H1 (cell line): ENCODE measurements at regions not wholly inside any gene's neighbourhood (a gene's known extent, or its start where the extent isn't known, plus 50 kb on each side); places are given as distances from the start of the nearest gene placed in this dataset.

Source experiments
- CTCF ChIA-PET: fragments of 300-600 bp; sonication (Branson Sonifier 250); formaldehyde crosslinking; loops from one replicate; lab custom pipeline; 2021; ENCODE audit not compliant: partially characterized antibody; lab: Charles Lee
- POLR2A ChIA-PET: fragments of 300-600 bp; sonication (Branson Sonifier 250); formaldehyde crosslinking; loops from one replicate; lab custom pipeline; 2021; ENCODE audit warnings: inconsistent platforms; ENCODE audit not compliant: partially characterized antibody; lab: Charles Lee
- DNase-seq, 2 experiments: peaks; one replicate each; pipeline versions ENCODE4 v3.0.0 to v3.0.0-alpha.2; 2010 to 2022; ENCODE audit warnings: low spot score in 2 of 2, low read depth in 1 of 2, mixed read lengths in 1 of 2
- FAIRE-seq: peaks from 2 replicates; lab custom pipeline; 2011; peaks lifted over from hg19 to GRCh38; lab: Jason Lieb, UNC
- H2AFZ ChIP-seq: 2 replicates; pipeline ENCODE4 v1.8.1; 2012; ENCODE audit warnings: low read length, inconsistent platforms
- H2AK5ac ChIP-seq: 2 replicates; pipeline ENCODE4 v1.6.1; 2013; ENCODE audit warnings: low read depth, low read length
- H2BK120ac ChIP-seq: replicated peaks from 2 replicates; pipeline ENCODE3; 2013; ENCODE audit warnings: low read depth, low read length, inconsistent platforms
- H2BK12ac ChIP-seq: 2 replicates; pipeline ENCODE4 v1.6.1; 2013; ENCODE audit warnings: low read depth, low read length
- H2BK15ac ChIP-seq: 2 replicates; pipeline ENCODE4 v1.6.1; 2013; ENCODE audit warnings: low read length
- H2BK20ac ChIP-seq: 2 replicates; pipeline ENCODE4 v1.6.1; 2013; ENCODE audit warnings: low read length
- H2BK5ac ChIP-seq: 2 replicates; pipeline ENCODE4 v1.6.1; 2013; ENCODE audit warnings: low read depth, low read length
- H3K14ac ChIP-seq: 2 replicates; pipeline ENCODE4 v1.6.1; 2013; ENCODE audit warnings: inconsistent platforms; ENCODE audit not compliant: insufficient read length
- H3K18ac ChIP-seq: 2 replicates; pipeline ENCODE4 v1.6.1; 2013; ENCODE audit warnings: low read length; ENCODE audit errors: extremely low read depth
- H3K23ac ChIP-seq: 2 replicates; pipeline ENCODE4 v1.6.1; 2013; ENCODE audit warnings: inconsistent platforms; ENCODE audit not compliant: insufficient read length
- H3K23me2 ChIP-seq: 2 replicates; pipeline ENCODE4 v1.6.1; 2013; ENCODE audit warnings: low read depth, low read length
- H3K27ac ChIP-seq: 2 replicates; pipeline ENCODE4 v1.6.1; 2011; ENCODE audit warnings: low read depth, low read length, inconsistent platforms
- H3K27me3 ChIP-seq, 4 experiments: replicated peaks in 1 of 4; 1 replicate in 1 of 4; 2 replicates in 3 of 4; pipeline versions ENCODE4 v1.6.1 to v1.8.1; 2011 to 2013; ENCODE audit warnings: low read length in 3 of 4, mild to moderate bottlenecking in 3 of 4, inconsistent platforms in 2 of 4, mixed read lengths in 2 of 4, moderate library complexity in 1 of 4; ENCODE audit not compliant: control insufficient read depth in 3 of 4, insufficient read depth in 3 of 4; ENCODE audit errors: extremely low read depth in 1 of 4
- H3K36me3 ChIP-seq, 4 experiments: 2 replicates each; pipeline versions ENCODE4 v1.6.1 to v1.8.1; 2011 to 2013; ENCODE audit warnings: mild to moderate bottlenecking in 4 of 4, low read length in 3 of 4, moderate library complexity in 2 of 4, control low read depth in 1 of 4, inconsistent platforms in 1 of 4; ENCODE audit not compliant: insufficient read depth in 4 of 4, control insufficient read depth in 2 of 4
- H3K4ac ChIP-seq: replicated peaks from 2 replicates; pipeline ENCODE3; 2013; ENCODE audit warnings: low read length, low read depth, mixed read lengths, inconsistent platforms; ENCODE audit not compliant: insufficient read length
- H3K4me1 ChIP-seq, 4 experiments: replicated peaks in 1 of 4; 1 replicate in 1 of 4; 2 replicates in 3 of 4; pipeline versions ENCODE4 v1.6.1 to v1.8.1; 2011 to 2013; ENCODE audit warnings: low read length in 3 of 4, inconsistent platforms in 2 of 4, mixed read lengths in 1 of 4; ENCODE audit not compliant: insufficient read depth in 4 of 4, control insufficient read depth in 3 of 4
- H3K4me2 ChIP-seq, 2 experiments: 2 replicates each; pipeline versions ENCODE4 v1.6.1 to v1.8.1; 2011 to 2013; ENCODE audit warnings: low read depth in 2 of 2, low read length in 2 of 2, control low read depth in 1 of 2, inconsistent platforms in 1 of 2, mild to moderate bottlenecking in 1 of 2; ENCODE audit not compliant: insufficient read depth in 1 of 2
- H3K4me3 ChIP-seq, 4 experiments: fragments of 200-600, 300-600 bp in 1 of 4; sonication (generic), shearing (Covaris generic), sonication (Bioruptor Twin) in 1 of 4; 2 replicates each; pipeline versions ENCODE4 v1.5.1 to v1.8.1; 2011 to 2016; ENCODE audit warnings: low read length in 4 of 4, low read depth in 3 of 4, control low read depth in 2 of 4, inconsistent platforms in 2 of 4, mild to moderate bottlenecking in 2 of 4, mixed read lengths in 1 of 4, moderate library complexity in 1 of 4; ENCODE audit not compliant: insufficient read depth in 2 of 4; ENCODE audit errors: extremely low read depth in 1 of 4
- H3K56ac ChIP-seq: replicated peaks from 2 replicates; pipeline ENCODE3; 2013; ENCODE audit warnings: low read depth, mild to moderate bottlenecking, mixed read lengths, low read length, inconsistent platforms; ENCODE audit not compliant: insufficient read length
- H3K79me1 ChIP-seq: 2 replicates; pipeline ENCODE4 v1.6.1; 2013; ENCODE audit warnings: low read depth, low read length, control low read depth
- H3K79me2 ChIP-seq, 2 experiments: 2 replicates each; pipeline versions ENCODE4 v1.6.1 to v1.8.1; 2012 to 2013; ENCODE audit warnings: low read length in 2 of 2, mild to moderate bottlenecking in 2 of 2, inconsistent platforms in 1 of 2; ENCODE audit not compliant: insufficient read depth in 2 of 2, control insufficient read depth in 1 of 2
- H3K9ac ChIP-seq, 4 experiments: replicated peaks in 1 of 4; 1 replicate in 1 of 4; 2 replicates in 3 of 4; pipeline versions ENCODE4 v1.6.1 to v1.8.1; 2011 to 2013; ENCODE audit warnings: low read depth in 3 of 4, low read length in 3 of 4, control low read depth in 2 of 4, mild to moderate bottlenecking in 2 of 4, moderate library complexity in 2 of 4, inconsistent platforms in 1 of 4; ENCODE audit errors: extremely low read depth in 1 of 4
- H3K9me3 ChIP-seq, 2 experiments: 2 replicates each; pipeline versions ENCODE4 v1.6.1 to v1.8.1; 2012 to 2013; ENCODE audit warnings: mild to moderate bottlenecking in 2 of 2, moderate library complexity in 2 of 2, control low read depth in 1 of 2, inconsistent platforms in 1 of 2, low read depth in 1 of 2, low read length in 1 of 2, mixed read lengths in 1 of 2; ENCODE audit not compliant: insufficient read depth in 2 of 2
- H4K20me1 ChIP-seq, 2 experiments: replicated peaks in 1 of 2; 2 replicates each; pipeline versions ENCODE3 to v1.8.1; 2011 to 2013; ENCODE audit warnings: inconsistent platforms in 2 of 2, low read length in 2 of 2, mild to moderate bottlenecking in 1 of 2; ENCODE audit not compliant: insufficient read depth in 2 of 2, control insufficient read depth in 1 of 2
- H4K5ac ChIP-seq: 2 replicates; pipeline ENCODE4 v1.6.1; 2013; ENCODE audit warnings: low read length, low read depth, mixed read lengths, inconsistent platforms; ENCODE audit not compliant: insufficient read length
- H4K8ac ChIP-seq: 2 replicates; pipeline ENCODE4 v1.8.0; 2013; ENCODE audit warnings: mild to moderate bottlenecking, moderate library complexity, low read length, inconsistent platforms; ENCODE audit not compliant: insufficient read depth; ENCODE audit errors: extremely low read depth
- H4K91ac ChIP-seq: replicated peaks from 2 replicates; pipeline ENCODE3; 2013; ENCODE audit warnings: low read length, mixed read lengths, inconsistent platforms; ENCODE audit not compliant: insufficient read length
- CHD1 ChIP-seq: IDR thresholded peaks from 2 replicates; pipeline ENCODE4 v1.6.1; 2012; ENCODE audit warnings: low read depth, low read length, improper control_type of control experiment
- CREB1 ChIP-seq: IDR thresholded peaks from 2 replicates; pipeline ENCODE4 v1.6.1; 2012; ENCODE audit warnings: inconsistent platforms
- E2F6 ChIP-seq: IDR thresholded peaks from 2 replicates; pipeline ENCODE4 v1.6.1; 2012; ENCODE audit warnings: inconsistent platforms
- EP300 ChIP-seq, 2 experiments: IDR thresholded peaks; 1 replicate in 1 of 2; 2 replicates in 1 of 2; pipeline ENCODE4 v1.6.1; 2011 to 2012; ENCODE audit warnings: low read depth in 2 of 2, low read length in 2 of 2, mild to moderate bottlenecking in 2 of 2, borderline replicate concordance in 1 of 2, inconsistent platforms in 1 of 2, moderate library complexity in 1 of 2
- HDAC2 ChIP-seq, 2 experiments: fragments of 300-600 bp in 1 of 2; sonication (generic) in 1 of 2; IDR thresholded peaks; 2 replicates each; pipeline ENCODE4 v1.6.1; 2011 to 2012; ENCODE audit warnings: low read depth in 2 of 2, low read length in 2 of 2, mild to moderate bottlenecking in 2 of 2, moderate library complexity in 2 of 2, borderline replicate concordance in 1 of 2, inconsistent platforms in 1 of 2
- NRF1 ChIP-seq: IDR thresholded peaks from 2 replicates; pipeline ENCODE4 v1.6.1; 2011; ENCODE audit warnings: mild to moderate bottlenecking, low read depth, low read length, improper control_type of control experiment
- POLR2A ChIP-seq, 2 experiments: IDR thresholded peaks; 1 replicate in 1 of 2; 2 replicates in 1 of 2; pipeline ENCODE4 v1.6.1; 2011; ENCODE audit warnings: low read depth in 2 of 2, low read length in 2 of 2, mild to moderate bottlenecking in 2 of 2; ENCODE audit errors: control extremely low read depth in 1 of 2
- RAD21 ChIP-seq, 2 experiments: IDR thresholded peaks in 1 of 2; conservative IDR thresholded peaks in 1 of 2; 2 replicates each; pipeline ENCODE4 v1.6.1; 2011; ENCODE audit warnings: low read depth in 2 of 2, low read length in 2 of 2, improper control_type of control experiment in 1 of 2, inconsistent platforms in 1 of 2, mild to moderate bottlenecking in 1 of 2, moderate library complexity in 1 of 2
- SIX5 ChIP-seq: IDR thresholded peaks from 2 replicates; pipeline ENCODE4 v1.6.1; 2011; ENCODE audit warnings: mild to moderate bottlenecking, low read depth, low read length
- TAF1 ChIP-seq: IDR thresholded peaks from 2 replicates; pipeline ENCODE4 v1.6.1; 2011; ENCODE audit warnings: mild to moderate bottlenecking, low read depth, low read length
- WGBS, 2 experiments: shearing (Covaris generic) in 1 of 2; methylation state at CpG; one replicate each; pipeline versions ENCODE4 v1.1.6 to v1.1.7; 2013 to 2015; ENCODE audit warnings: low lambda C conversion rate in 2 of 2, mixed read lengths in 2 of 2, inconsistent platforms in 1 of 2, low coverage in 1 of 2, missing lambda C conversion rate in 1 of 2; ENCODE audit not compliant: insufficient replicate concordance in 2 of 2, insufficient coverage in 1 of 2, insufficient read length in 1 of 2; ENCODE audit errors: extremely low coverage in 1 of 2, missing lambda C conversion rate in 1 of 2; 5-methylcytosine and 5-hydroxymethylcytosine counted together

GRCh38 chr4:72629540-72629939, 60.5 kb upstream of the ADAMTS3 start:
- H3K56ac ChIP-seq: no peak overlapping the region
- no peak for FAIRE-seq
- H4K91ac ChIP-seq: no peak overlapping the region
- no peaks in the 10 kb centered on the region for H3K27me3 ChIP-seq
- no peak overlapping the region for H3K18ac ChIP-seq
- no peak overlapping the region for H2BK120ac ChIP-seq
- H3K23me2 ChIP-seq: no peaks in the 10 kb centered on the region
- H3K9ac ChIP-seq: no peak overlapping the region
- no peak overlapping the region for H4K5ac ChIP-seq
- H3K4ac ChIP-seq: no peak overlapping the region
- H3K9me3 ChIP-seq: peaks cover 7 to 11% of the 10 kb centered on the region in 2 experiments; a peak in 3 of 4 replicates
- no peak overlapping the region for H2BK12ac ChIP-seq
- no peak overlapping the region for H3K23ac ChIP-seq
- no peak overlapping the region for H2AFZ ChIP-seq
- H4K20me1 ChIP-seq: no peaks in the 10 kb centered on the region
- no peak overlapping the region for H3K14ac ChIP-seq
- CTCF ChIA-PET: no interaction called here
- WGBS, 2 experiments: 90% methylated on average over 1 of the region's 1 CpG; no CpG with 5 or more reads in 1 of the 2 experiments
- POLR2A ChIA-PET: no interaction called here
- no peak overlapping the region for H3K4me2 ChIP-seq
- H2BK5ac ChIP-seq: no peak overlapping the region
- no peak overlapping the region for H2BK15ac ChIP-seq
- H4K8ac ChIP-seq: no peak overlapping the region
- H3K27ac ChIP-seq: no peak overlapping the region
- no peak overlapping the region for H3K4me3 ChIP-seq
- no peak overlapping the region for H2BK20ac ChIP-seq
- no peaks in the 10 kb centered on the region for H3K4me1 ChIP-seq
- no peak for DNase-seq
- no peaks in the 10 kb centered on the region for H3K36me3 ChIP-seq
- H2AK5ac ChIP-seq: no peak overlapping the region
- H3K79me1 ChIP-seq: no peaks in the 10 kb centered on the region
- H3K79me2 ChIP-seq: no peaks in the 10 kb centered on the region
- TF ChIP-seq NRF1: no peak
- no peak for TF ChIP-seq CREB1
- TF ChIP-seq HDAC2 (IDR thresholded peaks at IDR 0.05; ENCODE audit: borderline replicate concordance in 1 of 2, low read depth in 2 of 2, low read length in 2 of 2): no peak
- TF ChIP-seq RAD21 (IDR thresholded peaks at IDR 0.05 in 1 of 2, conservative IDR thresholded peaks at IDR 0.05 in 1 of 2; ENCODE audit: low read depth in 2 of 2, low read length in 2 of 2): no peak
- TF ChIP-seq POLR2A (IDR thresholded peaks at IDR 0.05; ENCODE audit: control extremely low read depth in 1 of 2, low read depth in 2 of 2, low read length in 2 of 2): no peak
- no peak for TF ChIP-seq CHD1
- TF ChIP-seq SIX5: no peak
- TF ChIP-seq E2F6: no peak
- no peak for TF ChIP-seq TAF1
- no peak for TF ChIP-seq EP300 (IDR thresholded peaks at IDR 0.05; ENCODE audit: borderline replicate concordance in 1 of 2, low read depth in 2 of 2, low read length in 2 of 2)
